ENCODE measurements at regions not wholly inside any gene's neighbourhood (a gene's known extent, or its start where the extent isn't known, plus 50 kb on each side); places are given as distances from the start of the nearest gene placed in this dataset.

- ATAC-seq (ENCODE audit: low read depth) (no peak), DNase-seq (ENCODE audit: low spot score) (no peak)
- Histone ChIP-seq H3K36me3 (ENCODE audit: low read depth) (no peaks in the 10 kb centered on the region; the same call in 1 of the 2 replicates), H3K9me3 (ENCODE audit: severe bottlenecking) (no peaks in the 10 kb centered on the region), H3K4me3 (ENCODE audit: severe bottlenecking) (no peak overlapping the region), H3K27ac (ENCODE audit: poor library complexity, severe bottlenecking) (no peak overlapping the region), H3K4me1 (ENCODE audit: insufficient read depth, poor library complexity, severe bottlenecking) (no peaks in the 10 kb centered on the region), H3K27me3 (ENCODE audit: insufficient read depth, poor library complexity, severe bottlenecking) (no peaks in the 10 kb centered on the region)
- no peak for TF ChIP-seq CTCF (IDR thresholded peaks at IDR 0.05; ENCODE audit: poor library complexity, severe bottlenecking)
Observed at GRCh38 chr9:73067074-73067473, 84.6 kb upstream of the ANXA1 start.

- DNase-seq (ENCODE audit: low spot score) (no peak), ATAC-seq (ENCODE audit: low read depth) (no peak)
- H3K27me3 ChIP-seq (ENCODE audit: insufficient read depth, poor library complexity, severe bottlenecking) = no peaks in the 10 kb centered on the region
- H3K36me3 ChIP-seq (ENCODE audit: low read depth) = no peaks in the 10 kb centered on the region; the same call in 1 of the 2 replicates
- no peaks in the 10 kb centered on the region for H3K9me3 ChIP-seq (ENCODE audit: severe bottlenecking)
- H3K27ac ChIP-seq (ENCODE audit: poor library complexity, severe bottlenecking) = no peak overlapping the region
- no peak overlapping the region for H3K4me3 ChIP-seq (ENCODE audit: severe bottlenecking)
- no peaks in the 10 kb centered on the region for H3K4me1 ChIP-seq (ENCODE audit: insufficient read depth, poor library complexity, severe bottlenecking)
- TF ChIP-seq CTCF (IDR thresholded peaks at IDR 0.05; ENCODE audit: poor library complexity, severe bottlenecking) = no peak
Observed at GRCh38 chr9:73065439-73065838, 86.2 kb upstream of the ANXA1 start.

GRCh38 chr9:73064315-73064714 lies 87.3 kb upstream of the ANXA1 start:
- DNase-seq (ENCODE audit: low spot score) (no peak), ATAC-seq (ENCODE audit: low read depth) (no peak)
- Histone ChIP-seq H3K36me3 (ENCODE audit: low read depth) (no peaks in the 10 kb centered on the region; the same call in 1 of the 2 replicates), H3K27me3 (ENCODE audit: insufficient read depth, poor library complexity, severe bottlenecking) (no peaks in the 10 kb centered on the region), H3K9me3 (ENCODE audit: severe bottlenecking) (no peaks in the 10 kb centered on the region), H3K27ac (ENCODE audit: poor library complexity, severe bottlenecking) (no peak overlapping the region), H3K4me3 (ENCODE audit: severe bottlenecking) (no peak overlapping the region), H3K4me1 (ENCODE audit: insufficient read depth, poor library complexity, severe bottlenecking) (no peaks in the 10 kb centered on the region)
- TF ChIP-seq CTCF (IDR thresholded peaks at IDR 0.05; ENCODE audit: poor library complexity, severe bottlenecking) = no peak

- no peaks in the 10 kb centered on the region; the same call in 1 of the 2 replicates for H3K36me3 ChIP-seq (ENCODE audit: low read depth)
- H3K9me3 ChIP-seq (ENCODE audit: severe bottlenecking) = no peaks in the 10 kb centered on the region
- H3K27me3 ChIP-seq (ENCODE audit: insufficient read depth, poor library complexity, severe bottlenecking) = no peaks in the 10 kb centered on the region
- TF ChIP-seq CTCF (IDR thresholded peaks at IDR 0.05; ENCODE audit: poor library complexity, severe bottlenecking) = no peak
- no peak overlapping the region for H3K27ac ChIP-seq (ENCODE audit: poor library complexity, severe bottlenecking)
- H3K4me3 ChIP-seq (ENCODE audit: severe bottlenecking) = no peak overlapping the region
- H3K4me1 ChIP-seq (ENCODE audit: insufficient read depth, poor library complexity, severe bottlenecking) = no peaks in the 10 kb centered on the region
- no peak for DNase-seq (ENCODE audit: low spot score)
- no peak for ATAC-seq (ENCODE audit: low read depth)
Observed at GRCh38 chr9:73061146-73061545, 90.5 kb upstream of the ANXA1 start.

- no peaks in the 10 kb centered on the region for H3K9me3 ChIP-seq (ENCODE audit: severe bottlenecking)
- H3K4me1 ChIP-seq (ENCODE audit: insufficient read depth, poor library complexity, severe bottlenecking) = no peaks in the 10 kb centered on the region
- no peak for ATAC-seq (ENCODE audit: low read depth)
- no peak overlapping the region for H3K4me3 ChIP-seq (ENCODE audit: severe bottlenecking)
- no peaks in the 10 kb centered on the region; the same call in 1 of the 2 replicates for H3K36me3 ChIP-seq (ENCODE audit: low read depth)
- DNase-seq (ENCODE audit: low spot score) = no peak
- no peak for TF ChIP-seq CTCF (IDR thresholded peaks at IDR 0.05; ENCODE audit: poor library complexity, severe bottlenecking)
- H3K27ac ChIP-seq (ENCODE audit: poor library complexity, severe bottlenecking) = no peak overlapping the region
- H3K27me3 ChIP-seq (ENCODE audit: insufficient read depth, poor library complexity, severe bottlenecking) = no peaks in the 10 kb centered on the region
Observed at GRCh38 chr9:73059247-73059646, 92.4 kb upstream of the ANXA1 start.
